AG10803 (cell line): ENCODE measurements at regions not wholly inside any gene's neighbourhood (a gene's known extent, or its start where the extent isn't known, plus 50 kb on each side); places are given as distances from the start of the nearest gene placed in this dataset.
A peak's percentile ranks its signal among the peaks of the same experiment; 100 is the strongest.

Source experiments
- DNase-seq: peaks from one replicate; pipeline ENCODE4 v3.0.0; 2010; ENCODE audit warnings: low read depth
- H3K4me3 ChIP-seq: 2 replicates; pipeline ENCODE4 v1.5.1; 2011; ENCODE audit warnings: mild to moderate bottlenecking, low read length, control low read depth
- CTCF ChIP-seq: conservative IDR thresholded peaks from 2 replicates; pipeline ENCODE4 v1.5.1; 2011; ENCODE audit warnings: mild to moderate bottlenecking, low read length, control low read depth, inconsistent platforms

- no peak for TF ChIP-seq CTCF
- no peak overlapping the region for H3K4me3 ChIP-seq
- DNase-seq: peak; percentile 47
Observed at GRCh38 chr11:92850296-92850826, 119.1 kb upstream of the MTNR1B start.

GRCh38 chr11:92852229-92852628 lies 117.2 kb upstream of the MTNR1B start:
- H3K4me3 ChIP-seq: no peak overlapping the region
- TF ChIP-seq CTCF: no peak
- DNase-seq: no peak

DNA sequence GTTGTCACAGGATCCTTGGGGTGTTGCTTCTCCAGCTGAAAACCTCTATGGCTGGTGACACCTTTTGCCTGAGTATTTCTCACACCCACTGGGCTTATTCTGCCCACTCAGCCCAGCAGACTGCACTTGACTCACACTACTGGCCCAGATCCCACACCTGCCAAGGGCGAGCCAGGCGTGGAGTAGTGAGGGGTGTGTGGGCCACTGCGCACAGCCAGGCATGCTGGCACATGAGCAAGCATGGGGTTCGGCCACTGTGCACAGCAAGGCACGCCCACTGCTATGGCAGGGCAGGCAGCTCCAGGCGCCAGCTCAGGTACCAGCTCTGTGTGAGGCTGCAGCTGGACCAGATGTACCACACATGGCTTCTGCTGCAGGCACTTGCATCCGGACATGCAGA lies 116.5 kb upstream of the MTNR1B start:
- H3K4me3 ChIP-seq: no peak overlapping the region
- TF ChIP-seq CTCF: no peak
- DNase-seq: no peak

GRCh38 chr11:92854162-92854561 lies 115.3 kb upstream of the MTNR1B start:
- DNase-seq: no peak
- TF ChIP-seq CTCF: no peak
- H3K4me3 ChIP-seq: no peak overlapping the region

DNA sequence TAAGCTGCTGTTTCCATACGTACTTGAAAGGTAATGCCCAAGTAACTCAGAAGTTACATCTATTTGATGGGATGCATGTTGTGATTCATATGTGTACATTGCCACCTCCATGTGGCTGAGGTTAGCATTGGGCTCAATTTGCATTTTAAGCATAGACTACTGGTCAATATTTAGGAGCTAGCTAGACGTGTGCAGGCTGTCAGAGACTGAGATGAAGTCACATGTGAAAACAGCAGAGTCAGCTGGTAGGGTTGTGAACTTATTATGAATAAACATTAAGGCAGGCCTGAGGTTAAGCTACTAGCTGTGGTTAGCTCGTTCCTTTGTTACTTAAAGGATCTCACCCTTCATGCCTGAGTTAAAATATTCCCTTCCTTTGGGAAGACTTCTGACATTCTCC lies 114.5 kb upstream of the MTNR1B start:
- DNase-seq: no peak
- TF ChIP-seq CTCF: no peak
- H3K4me3 ChIP-seq: no peak overlapping the region

DNA sequence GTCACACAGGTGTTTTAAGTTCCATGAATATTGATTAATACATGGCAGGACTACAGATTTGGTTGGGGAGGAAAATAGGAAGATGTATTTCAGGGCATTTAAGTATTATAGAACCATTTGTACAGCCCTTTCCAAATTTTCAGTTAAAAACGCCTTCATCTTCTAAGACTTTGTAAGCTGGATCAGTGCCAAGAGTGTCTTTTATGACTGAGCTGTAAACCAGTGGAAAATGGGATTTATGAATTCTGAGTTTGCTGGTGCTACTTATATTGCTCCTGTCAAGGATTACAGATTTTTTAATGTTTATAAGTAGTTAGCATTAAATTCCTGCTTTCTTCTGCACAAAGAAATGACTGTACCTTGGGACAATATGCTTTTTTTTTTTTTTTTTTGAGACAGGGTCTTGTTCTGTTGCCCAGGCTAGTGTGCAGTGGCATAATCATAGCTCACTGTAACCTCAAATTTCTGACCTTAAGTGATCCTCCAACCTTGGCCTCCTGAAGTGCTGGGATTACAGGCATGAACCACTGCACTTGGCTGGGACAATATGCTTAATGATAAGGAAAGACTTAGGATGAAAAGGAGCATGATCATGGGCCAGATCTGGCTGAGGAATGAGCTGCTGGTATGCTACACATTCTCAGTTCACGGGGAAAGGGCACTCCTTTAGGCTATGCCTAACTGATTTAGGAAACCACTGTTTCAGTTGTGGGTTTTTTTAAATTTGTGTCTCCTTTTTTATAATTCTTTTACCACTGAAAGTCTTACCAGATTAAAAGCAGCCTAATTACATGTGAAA lies 113.6 kb upstream of the MTNR1B start:
- no peak for TF ChIP-seq CTCF
- no peak overlapping the region for H3K4me3 ChIP-seq
- DNase-seq: no peak

- DNase-seq: peak; percentile 42
- no peak overlapping the region for H3K4me3 ChIP-seq
Observed at GRCh38 chr11:92857407-92857806, 112.0 kb upstream of the MTNR1B start.

More at GRCh38 chr11:92857407-92857806, 112.0 kb upstream of the MTNR1B start:
- TF ChIP-seq CTCF: no peak
